RPMI8226 (cell line): ENCODE measurements at regions not wholly inside any gene's neighbourhood (a gene's known extent, or its start where the extent isn't known, plus 50 kb on each side); places are given as distances from the start of the nearest gene placed in this dataset.

ENCODE experiments used
- DNase-seq: peaks from one replicate; pipeline ENCODE4 v3.0.0-alpha.2; 2015

- DNase-seq, result no peak
Measured at GRCh38 chr2:17303521-17303920, 214.7 kb downstream of the RAD51AP2 start.

- peak; percentile 34 for DNase-seq
Measured at GRCh38 chr2:17303054-17303453, 215.2 kb downstream of the RAD51AP2 start.

GRCh38 chr2:17302281-17302680, 216.0 kb downstream of the RAD51AP2 start:
- DNase-seq, result peak; percentile 12

GRCh38 chr2:17301437-17301836, 216.8 kb downstream of the RAD51AP2 start:
- DNase-seq, result no peak

GRCh38 chr2:17299891-17300540, 218.2 kb downstream of the RAD51AP2 start:
- no peak for DNase-seq

- DNase-seq, result no peak
Measured at GRCh38 chr2:17298453-17298852, 219.8 kb downstream of the RAD51AP2 start.

- no peak for DNase-seq
Measured at GRCh38 chr2:17296686-17297085, 221.6 kb downstream of the RAD51AP2 start.

- DNase-seq, result no peak
Measured at GRCh38 chr2:17289669-17290068, 228.6 kb downstream of the RAD51AP2 start.

- DNase-seq, result no peak
Measured at GRCh38 chr2:17287183-17287582, 231.1 kb downstream of the RAD51AP2 start.

GRCh38 chr2:17282826-17283225, 235.4 kb downstream of the RAD51AP2 start:
- DNase-seq, result no peak

- DNase-seq, result no peak
Measured at GRCh38 chr2:17282245-17282644, 236.0 kb downstream of the RAD51AP2 start.

GRCh38 chr2:17276220-17276619, 242.0 kb downstream of the RAD51AP2 start:
- no peak for DNase-seq

GRCh38 chr2:17272652-17273525, 245.4 kb downstream of the RAD51AP2 start:
- DNase-seq, result no peak

GRCh38 chr2:17272170-17272569, 246.1 kb downstream of the RAD51AP2 start:
- no peak for DNase-seq

GRCh38 chr2:17271416-17271815, 246.8 kb downstream of the RAD51AP2 start:
- DNase-seq, result no peak

- DNase-seq, result no peak
Measured at GRCh38 chr2:17270894-17271293, 247.3 kb downstream of the RAD51AP2 start.

GRCh38 chr2:17263570-17263968, 254.7 kb downstream of the RAD51AP2 start:
- DNase-seq, result no peak

GRCh38 chr2:17262854-17263569, 255.2 kb downstream of the RAD51AP2 start:
- no peak for DNase-seq

- no peak for DNase-seq
Measured at GRCh38 chr2:17259613-17260012, 258.6 kb downstream of the RAD51AP2 start.

GRCh38 chr2:17258861-17259260, 259.4 kb downstream of the RAD51AP2 start:
- no peak for DNase-seq

- no peak for DNase-seq
Measured at GRCh38 chr2:17257189-17257909, 260.9 kb downstream of the RAD51AP2 start.

- no peak for DNase-seq
Measured at GRCh38 chr2:17255071-17255470, 263.2 kb downstream of the RAD51AP2 start.

GRCh38 chr2:17254421-17254820, 263.8 kb downstream of the RAD51AP2 start:
- DNase-seq, result no peak
